IMR-90 (cell line): ENCODE measurements at regions not wholly inside any gene's neighbourhood (a gene's known extent, or its start where the extent isn't known, plus 50 kb on each side); places are given as distances from the start of the nearest gene placed in this dataset.
A peak's percentile ranks its signal among the peaks of the same experiment; 100 is the strongest.

Experiments
- ATAC-seq: fragments of 200-7000 bp; cut with Tn5 transposase; 2 replicates; pipeline ENCODE4 v1.9.1; 2020; ENCODE audit warnings: low read depth, mild to moderate bottlenecking, moderate library complexity
- BruUV-seq: library from RNA; stranded (reverse); fragments of 400-500 nt; replicated peaks from 2 replicates; lab custom pipeline; 2021; lab: Mats Ljungman, UMichigan
- CTCF ChIA-PET: fragments of 300-600 bp; formaldehyde crosslinking; extraction: SDS; loops from one replicate; lab custom pipeline; 2021; ENCODE audit warnings: antibody characterized with exemption; lab: Yijun Ruan, JAX
- POLR2A ChIA-PET: fragments of 300-600 bp; sonication (Branson Sonifier 250); formaldehyde crosslinking; loops from one replicate; lab custom pipeline; 2022; ENCODE audit warnings: antibody characterized with exemption; ENCODE audit not compliant: unreplicated experiment; lab: Charles Lee
- DNase-seq: peaks from one replicate; pipeline ENCODE4 v3.0.0; 2013
- H2AFZ ChIP-seq: replicated peaks from 2 replicates; pipeline ENCODE3; 2013; ENCODE audit warnings: low read length, mild to moderate bottlenecking; ENCODE audit not compliant: poor library complexity
- H2AK5ac ChIP-seq: 2 replicates; pipeline ENCODE4 v1.6.1; 2013; ENCODE audit warnings: low read depth, low read length, inconsistent platforms
- H2AK9ac ChIP-seq: replicated peaks from 2 replicates; pipeline ENCODE3; 2013; ENCODE audit warnings: mild to moderate bottlenecking, low read depth, low read length, moderate library complexity; ENCODE audit not compliant: poor library complexity
- H2BK120ac ChIP-seq: 2 replicates; pipeline ENCODE4 v1.6.1; 2013; ENCODE audit warnings: low read depth, low read length, inconsistent platforms
- H2BK15ac ChIP-seq: 3 replicates; pipeline ENCODE4 v1.6.1; 2013; ENCODE audit warnings: low read depth, low read length, inconsistent platforms
- H2BK20ac ChIP-seq: 2 replicates; pipeline ENCODE4 v1.6.1; 2013; ENCODE audit warnings: low read depth, mild to moderate bottlenecking, inconsistent platforms, low read length, moderate library complexity
- H2BK5ac ChIP-seq: 2 replicates; pipeline ENCODE4 v1.6.1; 2013; ENCODE audit warnings: mild to moderate bottlenecking, low read depth, low read length, inconsistent platforms; ENCODE audit not compliant: poor library complexity, severe bottlenecking
- H3K14ac ChIP-seq: replicated peaks from 2 replicates; pipeline ENCODE4 v1.6.1; 2013; ENCODE audit warnings: low read depth, low read length, inconsistent platforms
- H3K18ac ChIP-seq: 2 replicates; pipeline ENCODE4 v1.6.1; 2013; ENCODE audit warnings: low read depth, low read length, control low read depth
- H3K23ac ChIP-seq: 2 replicates; pipeline ENCODE4 v1.6.1; 2013; ENCODE audit warnings: low read depth, low read length, inconsistent platforms
- H3K27ac ChIP-seq: 2 replicates; pipeline ENCODE4 v1.5.1; 2013; ENCODE audit warnings: mild to moderate bottlenecking, control low read depth, low read length; ENCODE audit not compliant: insufficient read depth
- H3K27me3 ChIP-seq: 2 replicates; pipeline ENCODE4 v1.6.1; 2013; ENCODE audit warnings: low read length; ENCODE audit not compliant: control insufficient read depth, insufficient read depth
- H3K36me3 ChIP-seq: 2 replicates; pipeline ENCODE4 v1.6.1; 2013; ENCODE audit warnings: low read length, mixed read lengths; ENCODE audit not compliant: control insufficient read depth, insufficient read depth
- H3K4ac ChIP-seq: 2 replicates; pipeline ENCODE4 v1.6.1; 2013; ENCODE audit warnings: low read depth, low read length, inconsistent platforms
- H3K4me1 ChIP-seq: 2 replicates; pipeline ENCODE4 v1.6.1; 2013; ENCODE audit warnings: low read length, mixed read lengths; ENCODE audit not compliant: control insufficient read depth, insufficient read depth
- H3K4me2 ChIP-seq: 2 replicates; pipeline ENCODE4 v1.6.1; 2013; ENCODE audit warnings: low read depth, mild to moderate bottlenecking, control low read depth, low read length, moderate library complexity
- H3K4me3 ChIP-seq: 2 replicates; pipeline ENCODE4 v1.5.1; 2013; ENCODE audit warnings: low read depth, mild to moderate bottlenecking, control low read depth, low read length, moderate library complexity; ENCODE audit not compliant: insufficient read depth
- H3K56ac ChIP-seq: 2 replicates; pipeline ENCODE4 v1.6.1; 2013; ENCODE audit warnings: low read length, inconsistent platforms; ENCODE audit not compliant: insufficient read depth; ENCODE audit errors: extremely low read depth
- H3K79me1 ChIP-seq, 2 experiments: 2 replicates each; pipeline ENCODE4 v1.6.1; 2013; ENCODE audit warnings: low read length in 2 of 2, inconsistent platforms in 1 of 2, low read depth in 1 of 2
- H3K9ac ChIP-seq: 2 replicates; pipeline ENCODE4 v1.6.1; 2013; ENCODE audit warnings: low read depth, low read length, control low read depth
- H3K9me1 ChIP-seq: 2 replicates; pipeline ENCODE4 v1.6.1; 2013; ENCODE audit warnings: low read length, inconsistent platforms; ENCODE audit not compliant: insufficient read depth
- H3K9me3 ChIP-seq: 2 replicates; pipeline ENCODE4 v1.6.1; 2013; ENCODE audit warnings: low read length; ENCODE audit not compliant: control insufficient read depth, insufficient read depth
- H4K20me1 ChIP-seq: 2 replicates; pipeline ENCODE4 v1.6.1; 2013; ENCODE audit warnings: low read length, inconsistent platforms; ENCODE audit not compliant: insufficient read depth
- H4K5ac ChIP-seq: 2 replicates; pipeline ENCODE4 v1.6.1; 2013; ENCODE audit warnings: mild to moderate bottlenecking, low read depth, low read length, control low read depth
- H4K8ac ChIP-seq, 2 experiments: 2 replicates each; pipeline ENCODE4 v1.6.1; 2013; ENCODE audit warnings: low read depth in 2 of 2, low read length in 2 of 2, control low read depth in 1 of 2, inconsistent platforms in 1 of 2
- H4K91ac ChIP-seq: 2 replicates; pipeline ENCODE4 v1.6.1; 2013; ENCODE audit warnings: low read depth, low read length, inconsistent platforms; ENCODE audit not compliant: insufficient read depth
- CEBPB ChIP-seq: IDR thresholded peaks from 2 replicates; pipeline ENCODE4 v1.6.1; 2012; ENCODE audit warnings: low read depth, low read length, improper control_type of control experiment
- SMC3 ChIP-seq: fragments of 150-350 bp; IDR thresholded peaks from 2 replicates; pipeline ENCODE4 v1.6.1; 2016; ENCODE audit warnings: low read depth, mild to moderate bottlenecking, antibody characterized with exemption, low read length, moderate library complexity
- WGBS, 2 experiments: methylation state at CpG; one replicate each; pipeline versions ENCODE4 v1.1.5 to v1.1.7; 2013; ENCODE audit warnings: missing lambda C conversion rate in 2 of 2; ENCODE audit not compliant: insufficient read length in 1 of 2; ENCODE audit errors: extremely low coverage in 2 of 2; 5-methylcytosine and 5-hydroxymethylcytosine counted together
- dilution Hi-C: fragments of 300-500 bp; cut with HindIII; formaldehyde crosslinking; loops from one replicate; pipeline ENCODE4 v1.14.3; 2018; ENCODE audit warnings: low sequenced_read_pairs; ENCODE audit not compliant: unreplicated experiment
- in situ Hi-C: fragments of 300-500 bp; cut with MboI; formaldehyde crosslinking; loops from 3 replicates; pipeline ENCODE4 v1.14.3; 2019; ENCODE audit warnings: low sequenced_read_pairs, inconsistent platforms, mixed read lengths
- intact Hi-C: fragments of 100-400 bp; cut with micrococcal nuclease; formaldehyde crosslinking; loops from 2 replicates; pipeline ENCODE4 v1.10.0; 2022

DNA sequence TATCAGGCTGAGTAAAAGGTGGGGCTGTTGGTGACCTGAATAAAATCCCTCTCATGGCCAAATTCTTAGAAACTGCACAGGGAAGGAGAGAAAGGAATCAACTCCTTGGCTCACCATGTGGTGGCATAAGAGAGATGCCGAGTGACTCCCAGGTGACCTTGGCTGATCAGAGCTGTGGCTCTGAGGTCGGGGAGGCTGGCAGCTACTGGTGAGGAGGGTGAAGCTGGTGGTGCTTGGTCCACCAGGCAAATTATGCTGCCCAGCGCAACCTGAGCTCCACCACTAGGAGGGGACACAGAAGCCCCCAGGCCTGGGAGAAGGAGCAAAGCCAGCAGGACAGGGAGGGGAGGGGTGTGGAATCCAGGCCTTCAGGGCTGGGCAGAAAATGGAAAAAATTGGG, 111.2 kb upstream of the IL12B start:
- H4K20me1 ChIP-seq = no peaks in the 10 kb centered on the region
- no peak overlapping the region for H3K4me3 ChIP-seq
- no peak overlapping the region for H2BK120ac ChIP-seq
- WGBS, 2 experiments = no CpG with 5 or more reads among the region's 3 CpGs
- H4K91ac ChIP-seq = no peak overlapping the region
- BruUV-seq = no TSS peak
- no peak for TF ChIP-seq CEBPB
- 0 out of 2 replicates have a peak, but pooled peaks have one; percentile 12 for TF ChIP-seq SMC3
- in situ Hi-C loops = loop anchor here (10.0 to 25.0 kb wide), 3 partner anchors 287 to 896 kb away; no protein-coding TSS in a partner anchor
- ATAC-seq (no peak), DNase-seq (no peak)
- dilution Hi-C loops = no loop called here
- no peaks in the 10 kb centered on the region for H3K79me1 ChIP-seq
- CTCF ChIA-PET = interaction anchor here (1.1 kb wide), 1 partner anchor 155 kb away, joined by 3 read pairs; no protein-coding TSS in a partner anchor
- H2BK5ac ChIP-seq = no peak overlapping the region
- H3K4ac ChIP-seq = no peak overlapping the region
- no peak overlapping the region for H3K4me2 ChIP-seq
- peaks cover 7% of the 10 kb centered on the region for H3K27me3 ChIP-seq
- H3K9me1 ChIP-seq = no peaks in the 10 kb centered on the region
- H3K9me3 ChIP-seq = no peaks in the 10 kb centered on the region
- no peak overlapping the region for H3K23ac ChIP-seq
- no peak overlapping the region for H2BK20ac ChIP-seq
- no peak overlapping the region for H2AK9ac ChIP-seq
- H2AK5ac ChIP-seq = no peak overlapping the region
- no peak overlapping the region for H3K14ac ChIP-seq
- no peak overlapping the region for H3K9ac ChIP-seq
- intact Hi-C loops = loop anchor here (5.0 kb wide), 4 partner anchors 284 to 951 kb away; no protein-coding TSS in a partner anchor
- peaks cover 3% of the 10 kb centered on the region; the same call in 1 of the 2 replicates for H3K4me1 ChIP-seq
- no peak overlapping the region for H3K27ac ChIP-seq
- H3K18ac ChIP-seq = no peak overlapping the region
- POLR2A ChIA-PET = no interaction called here
- no peak overlapping the region for H3K56ac ChIP-seq
- H2AFZ ChIP-seq = no peak overlapping the region
- no peak overlapping the region for H2BK15ac ChIP-seq
- no peak overlapping the region for H4K5ac ChIP-seq
- H4K8ac ChIP-seq = no peak overlapping the region
- no peaks in the 10 kb centered on the region for H3K36me3 ChIP-seq
